A673 (cell line): ENCODE measurements at regions not wholly inside any gene's neighbourhood (a gene's known extent, or its start where the extent isn't known, plus 50 kb on each side); places are given as distances from the start of the nearest gene placed in this dataset.

ENCODE experiments used
- CTCF ChIP-seq: fragments of 300-800, 200-600 bp; sonication (generic); conservative IDR thresholded peaks from 2 replicates; pipeline ENCODE4 v1.5.1; 2017; ENCODE audit warnings: low read depth, mild to moderate bottlenecking, antibody characterized with exemption, low read length, moderate library complexity, mixed read lengths
- EZH2 ChIP-seq: fragments of 200-600 bp; sonication (generic); IDR thresholded peaks from 2 replicates; pipeline ENCODE4 v1.6.1; 2017; ENCODE audit warnings: borderline replicate concordance, low read depth, mild to moderate bottlenecking, mixed read lengths, antibody characterized with exemption, low read length; ENCODE audit not compliant: poor library complexity, severe bottlenecking

- TF ChIP-seq CTCF, result no peak
- TF ChIP-seq EZH2, result no peak
Measured at GRCh38 chr4:82055156-82055555, 318.6 kb downstream of the HNRNPD start.
